GM12891 (cell line): ENCODE measurements at regions not wholly inside any gene's neighbourhood (a gene's known extent, or its start where the extent isn't known, plus 50 kb on each side); places are given as distances from the start of the nearest gene placed in this dataset.

Experiments used
- DNase-seq: peaks from one replicate; pipeline ENCODE4 v3.0.0; 2011; ENCODE audit warnings: low spot score; ENCODE audit not compliant: insufficient read length
- FAIRE-seq: peaks from 2 replicates; lab custom pipeline; 2011; peaks lifted over from hg19 to GRCh38; lab: Jason Lieb, UNC
- PAX5 ChIP-seq: IDR thresholded peaks from 2 replicates; pipeline ENCODE4 v1.6.1; 2011; ENCODE audit warnings: low read length, moderate library complexity, mild to moderate bottlenecking; ENCODE audit not compliant: insufficient read depth, severe bottlenecking
- POLR2A ChIP-seq: IDR thresholded peaks from 2 replicates; pipeline ENCODE4 v1.6.1; 2011; ENCODE audit warnings: low read depth, low read length, control low read depth
- POLR2AphosphoS5 ChIP-seq: IDR thresholded peaks from 2 replicates; pipeline ENCODE4 v1.6.1; 2011; ENCODE audit warnings: low read depth, low read length, control low read depth
- POU2F2 ChIP-seq: IDR thresholded peaks from 2 replicates; pipeline ENCODE4 v1.6.1; 2011; ENCODE audit warnings: low read depth, mild to moderate bottlenecking, control low read depth, low read length, moderate library complexity
- SPI1 ChIP-seq: IDR thresholded peaks from 2 replicates; pipeline ENCODE4 v1.6.1; 2011; ENCODE audit warnings: low read depth, low read length, control low read depth
- TAF1 ChIP-seq: IDR thresholded peaks from 2 replicates; pipeline ENCODE4 v1.6.1; 2011; ENCODE audit warnings: low read depth, low read length, control low read depth

GRCh38 chr15:37586011-37586583 is 348.3 kb upstream of the TMCO5A start:
- no peak for FAIRE-seq
- DNase-seq: no peak
- TF ChIP-seq TAF1 (no peak), PAX5 (no peak), POLR2AphosphoS5 (no peak), POLR2A (no peak), SPI1 (no peak), POU2F2 (no peak)

GRCh38 chr15:37586976-37587375 is 347.5 kb upstream of the TMCO5A start:
- FAIRE-seq (no peak), DNase-seq (no peak)
- TF ChIP-seq SPI1: no peak
- TF ChIP-seq POLR2AphosphoS5: no peak
- no peak for TF ChIP-seq POLR2A
- TF ChIP-seq POU2F2: no peak
- TF ChIP-seq PAX5: no peak
- no peak for TF ChIP-seq TAF1

- TF ChIP-seq POLR2AphosphoS5 (no peak), POLR2A (no peak), PAX5 (no peak), POU2F2 (no peak), TAF1 (no peak), SPI1 (no peak)
- DNase-seq (no peak), FAIRE-seq (no peak)
These were observed 340.0 kb upstream of the TMCO5A start for GRCh38 chr15:37594417-37594816.

GRCh38 chr15:37595426-37595970 is 338.9 kb upstream of the TMCO5A start:
- DNase-seq (no peak), FAIRE-seq (no peak)
- TF ChIP-seq POLR2AphosphoS5 (no peak), POLR2A (no peak), POU2F2 (no peak), SPI1 (no peak), TAF1 (no peak), PAX5 (no peak)

- no peak for DNase-seq
These were observed 335.3 kb upstream of the TMCO5A start for GRCh38 chr15:37599156-37599555.

GRCh38 chr15:37616215-37616614 is 318.2 kb upstream of the TMCO5A start:
- DNase-seq: no peak
- no peak for FAIRE-seq
- TF ChIP-seq POLR2A (no peak), POLR2AphosphoS5 (no peak), TAF1 (no peak), SPI1 (no peak), POU2F2 (no peak), PAX5 (no peak)

More at GRCh38 chr15:37599156-37599555, 335.3 kb upstream of the TMCO5A start:
- TF ChIP-seq POU2F2 (no peak), POLR2AphosphoS5 (no peak), TAF1 (no peak), PAX5 (no peak)
- FAIRE-seq: no peak

- DNase-seq: no peak
- no peak for FAIRE-seq
- no peak for TF ChIP-seq POU2F2
- no peak for TF ChIP-seq POLR2AphosphoS5
- TF ChIP-seq SPI1: no peak
- TF ChIP-seq TAF1: no peak
- no peak for TF ChIP-seq POLR2A
- TF ChIP-seq PAX5: no peak
These were observed 316.1 kb upstream of the TMCO5A start for GRCh38 chr15:37618353-37618752.

- DNase-seq (no peak), FAIRE-seq (no peak)
- TF ChIP-seq POLR2AphosphoS5 (no peak), SPI1 (no peak), POU2F2 (no peak), TAF1 (no peak), POLR2A (no peak), PAX5 (no peak)
These were observed 314.9 kb upstream of the TMCO5A start for GRCh38 chr15:37619358-37620042.

GRCh38 chr15:37625576-37625975 is 308.9 kb upstream of the TMCO5A start:
- FAIRE-seq (no peak), DNase-seq (no peak)
- TF ChIP-seq POLR2A: no peak
- no peak for TF ChIP-seq TAF1
- no peak for TF ChIP-seq PAX5
- no peak for TF ChIP-seq POU2F2
- no peak for TF ChIP-seq SPI1
- no peak for TF ChIP-seq POLR2AphosphoS5

GRCh38 chr15:37628507-37628906 is 305.9 kb upstream of the TMCO5A start:
- no peak for FAIRE-seq
- TF ChIP-seq POU2F2 (no peak), SPI1 (no peak), TAF1 (no peak), PAX5 (no peak)
- no peak for DNase-seq

- FAIRE-seq: no peak
- no peak for DNase-seq
- TF ChIP-seq POU2F2: no peak
- TF ChIP-seq POLR2A: no peak
- no peak for TF ChIP-seq POLR2AphosphoS5
- TF ChIP-seq TAF1: no peak
- no peak for TF ChIP-seq PAX5
- no peak for TF ChIP-seq SPI1
These were observed 297.7 kb upstream of the TMCO5A start for GRCh38 chr15:37636736-37637135.
